Keratinocyte (primary cell): ENCODE measurements at regions not wholly inside any gene's neighbourhood (a gene's known extent, or its start where the extent isn't known, plus 50 kb on each side); places are given as distances from the start of the nearest gene placed in this dataset.

Experiments
- DNase-seq: peaks from one replicate; pipeline ENCODE4 v3.0.0-alpha.2; 2011; ENCODE audit warnings: low read depth, missing footprints, low spot score
- FAIRE-seq: peaks from 2 replicates; lab custom pipeline; 2011; peaks lifted over from hg19 to GRCh38; lab: Jason Lieb, UNC
- H2AFZ ChIP-seq: 2 replicates; pipeline ENCODE4 v1.6.0; 2012; ENCODE audit warnings: low read length, control low read depth, inconsistent platforms; ENCODE audit not compliant: control insufficient read depth
- H3K27ac ChIP-seq: 2 replicates; pipeline ENCODE4 v1.5.1; 2011; ENCODE audit warnings: low read length; ENCODE audit not compliant: control insufficient read depth, insufficient read depth
- H3K27me3 ChIP-seq: 3 replicates; pipeline ENCODE4 v1.6.0; 2011; ENCODE audit warnings: low read length; ENCODE audit not compliant: control insufficient read depth, insufficient read depth; ENCODE audit errors: extremely low read depth
- H3K36me3 ChIP-seq, 2 experiments: 2 replicates in 1 of 2; 3 replicates in 1 of 2; pipeline ENCODE4 v1.5.1; 2011; ENCODE audit warnings: low read length in 2 of 2, mild to moderate bottlenecking in 1 of 2; ENCODE audit not compliant: control insufficient read depth in 2 of 2, insufficient read depth in 2 of 2; ENCODE audit errors: extremely low read depth in 1 of 2
- H3K4me1 ChIP-seq: 3 replicates; pipeline ENCODE4 v1.5.1; 2011; ENCODE audit warnings: low read length; ENCODE audit not compliant: control insufficient read depth, insufficient read depth; ENCODE audit errors: extremely low read depth
- H3K4me2 ChIP-seq: 3 replicates; pipeline ENCODE4 v1.6.0; 2011; ENCODE audit warnings: low read depth, low read length; ENCODE audit not compliant: control insufficient read depth, insufficient read depth; ENCODE audit errors: extremely low read depth
- H3K4me3 ChIP-seq, 3 experiments: fragments of 200-600 bp in 1 of 3; sonication (generic) in 1 of 3; 2 replicates in 2 of 3; 3 replicates in 1 of 3; pipeline ENCODE4 v1.5.1; 2011 to 2016; ENCODE audit warnings: low read length in 3 of 3, mild to moderate bottlenecking in 3 of 3, control low read depth in 2 of 3, inconsistent platforms in 1 of 3, low read depth in 1 of 3, mixed read lengths in 1 of 3, mixed run types in 1 of 3, moderate library complexity in 1 of 3; ENCODE audit not compliant: control insufficient read depth in 2 of 3, insufficient read depth in 2 of 3; ENCODE audit errors: extremely low read depth in 1 of 3
- H3K79me2 ChIP-seq: 2 replicates; pipeline ENCODE4 v1.6.0; 2012; ENCODE audit warnings: low read length; ENCODE audit not compliant: control insufficient read depth, insufficient read depth
- H3K9ac ChIP-seq: 3 replicates; pipeline ENCODE4 v1.6.0; 2011; ENCODE audit warnings: low read length; ENCODE audit not compliant: control insufficient read depth, insufficient read depth; ENCODE audit errors: extremely low read depth
- H3K9me1 ChIP-seq: 3 replicates; pipeline ENCODE4 v1.6.0; 2011; ENCODE audit warnings: low read length; ENCODE audit not compliant: control insufficient read depth, insufficient read depth; ENCODE audit errors: extremely low read depth
- H3K9me3 ChIP-seq: 2 replicates; pipeline ENCODE4 v1.5.1; 2012; ENCODE audit warnings: low read depth, low read length; ENCODE audit not compliant: control insufficient read depth
- H4K20me1 ChIP-seq: 3 replicates; pipeline ENCODE4 v1.6.0; 2011; ENCODE audit warnings: low read length; ENCODE audit not compliant: control insufficient read depth, insufficient read depth; ENCODE audit errors: extremely low read depth
- CTCF ChIP-seq, 3 experiments: IDR thresholded peaks in 1 of 3; conservative IDR thresholded peaks in 1 of 3; optimal IDR thresholded peaks in 1 of 3; 2 replicates in 2 of 3; 3 replicates in 1 of 3; pipeline versions ENCODE3 to v1.5.1; 2011; ENCODE audit warnings: low read length in 3 of 3, mild to moderate bottlenecking in 3 of 3, moderate library complexity in 2 of 3, control low read depth in 1 of 3, inconsistent platforms in 1 of 3; ENCODE audit not compliant: insufficient read depth in 2 of 3; ENCODE audit errors: extremely low read depth in 1 of 3
- EZH2 ChIP-seq: IDR thresholded peaks from one replicate; pipeline ENCODE4 v1.6.1; 2012; ENCODE audit warnings: inconsistent platforms, mild to moderate bottlenecking, low read length, moderate library complexity
- dilution Hi-C: fragments of 300-500 bp; cut with MboI; formaldehyde crosslinking; loops from one replicate; pipeline ENCODE4 v1.7.0; 2020; ENCODE audit warnings: low sequenced_read_pairs; ENCODE audit not compliant: extremely low pct_ligation_motif_present

- peak; percentile 96 for FAIRE-seq
- dilution Hi-C loops = no loop called here
Measured at GRCh38 chr2:118738524-118739308, 108.7 kb downstream of the EN1 start.

GRCh38 chr2:118738106-118738505 is 109.3 kb downstream of the EN1 start:
- H3K79me2 ChIP-seq = no peaks in the 10 kb centered on the region
- no peaks in the 10 kb centered on the region for H4K20me1 ChIP-seq
- peak overlapping the region; percentile 52 for H3K4me2 ChIP-seq
- H2AFZ ChIP-seq = no peak overlapping the region
- H3K4me3 ChIP-seq = no peak overlapping the region
- H3K36me3 ChIP-seq = no peaks in the 10 kb centered on the region
- dilution Hi-C loops = no loop called here
- FAIRE-seq (peak; percentile 58), DNase-seq (no peak)
- no peaks in the 10 kb centered on the region for H3K9me3 ChIP-seq
- H3K9me1 ChIP-seq = no peaks in the 10 kb centered on the region
- peaks cover 17% of the 10 kb centered on the region for H3K4me1 ChIP-seq
- no peaks in the 10 kb centered on the region for H3K27me3 ChIP-seq
- TF ChIP-seq CTCF (optimal IDR thresholded peaks at IDR 0.05 in 1 of 3, IDR thresholded peaks at IDR 0.05 in 1 of 3, conservative IDR thresholded peaks at IDR 0.05 in 1 of 3; ENCODE audit: extremely low read depth in 1 of 3, insufficient read depth in 2 of 3, low read length in 3 of 3) (no peak), EZH2 (no peak)
- H3K27ac ChIP-seq = no peak overlapping the region
- no peak overlapping the region for H3K9ac ChIP-seq

More at GRCh38 chr2:118738524-118739308, 108.7 kb downstream of the EN1 start:
- DNase-seq = peak; percentile 75
- Histone ChIP-seq H3K4me2 (peak overlapping the region; percentile 52), H3K9ac (no peak overlapping the region), H4K20me1 (no peaks in the 10 kb centered on the region), H2AFZ (peak overlapping the region; percentile 51), H3K4me1 (peaks cover 17% of the 10 kb centered on the region), H3K4me3 (no peak overlapping the region), H3K9me3 (no peaks in the 10 kb centered on the region), H3K36me3 (no peaks in the 10 kb centered on the region), H3K79me2 (no peaks in the 10 kb centered on the region), H3K9me1 (no peaks in the 10 kb centered on the region), H3K27me3 (no peaks in the 10 kb centered on the region), H3K27ac (peak overlapping the region; percentile 16)
- TF ChIP-seq CTCF (optimal IDR thresholded peaks at IDR 0.05 in 1 of 3, IDR thresholded peaks at IDR 0.05 in 1 of 3, conservative IDR thresholded peaks at IDR 0.05 in 1 of 3; ENCODE audit: extremely low read depth in 1 of 3, insufficient read depth in 2 of 3, low read length in 3 of 3) = no peak
- TF ChIP-seq EZH2 = no peak
